Nephron (organoid): ENCODE measurements at regions not wholly inside any gene's neighbourhood (a gene's known extent, or its start where the extent isn't known, plus 50 kb on each side); places are given as distances from the start of the nearest gene placed in this dataset.

ENCODE experiments used
- H3K27ac Mint-ChIP-seq, 3 experiments: 2 replicates each; pipeline ENCODE4 v1.8.0; 2020; ENCODE audit warnings: mixed read lengths in 3 of 3, mild to moderate bottlenecking in 2 of 3, moderate library complexity in 1 of 3
- H3K27me3 Mint-ChIP-seq: 2 replicates; pipeline ENCODE4 v1.8.0; 2021; ENCODE audit warnings: low read depth, mild to moderate bottlenecking, moderate library complexity, mixed read lengths
- H3K36me3 Mint-ChIP-seq: 2 replicates; pipeline ENCODE4 v1.8.0; 2020; ENCODE audit warnings: low read depth, mixed read lengths
- H3K4me1 Mint-ChIP-seq: 2 replicates; pipeline ENCODE4 v1.8.0; 2020; ENCODE audit warnings: mixed read lengths
- H3K4me3 Mint-ChIP-seq, 3 experiments: 2 replicates each; pipeline ENCODE4 v1.8.0; 2020; ENCODE audit warnings: mild to moderate bottlenecking in 3 of 3, mixed read lengths in 3 of 3, moderate library complexity in 2 of 3
- H3K9me3 Mint-ChIP-seq: 2 replicates; pipeline ENCODE4 v1.8.0; 2020; ENCODE audit warnings: mixed read lengths
- TF ChIP-seq, protein P1 (sequence below), 3 experiments: fragments of 200-600 bp; sonication (generic); IDR thresholded peaks; one replicate each; pipeline ENCODE4 v1.5.0; 2021; ENCODE audit warnings: antibody characterized with exemption in 3 of 3; ENCODE audit not compliant: unreplicated experiment in 3 of 3

DNA sequence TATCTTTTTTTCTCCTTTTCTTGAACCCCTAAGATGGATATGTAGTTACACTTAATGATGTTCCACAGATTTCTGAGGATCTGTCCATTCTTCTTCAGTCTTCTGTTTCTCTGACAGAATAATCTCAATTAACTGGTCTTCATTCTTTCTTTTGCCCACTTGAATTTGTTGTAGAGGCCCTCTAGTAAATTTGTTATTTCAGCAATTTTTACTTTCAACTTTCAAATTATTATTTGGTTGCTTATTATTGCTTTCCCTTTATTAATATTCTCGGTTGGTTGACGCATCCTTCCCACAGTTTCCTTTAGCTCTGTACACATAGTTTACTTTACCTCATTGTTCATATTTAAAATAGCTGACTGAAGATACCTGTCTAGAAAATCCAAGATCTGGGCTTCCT lies 1013.7 kb upstream of the CNTN5 start:
- no peaks in the 10 kb centered on the region for H3K36me3 Mint-ChIP-seq
- no peak overlapping the region for H3K27ac Mint-ChIP-seq
- H3K27me3 Mint-ChIP-seq, result no peaks in the 10 kb centered on the region
- no peaks in the 10 kb centered on the region for H3K4me1 Mint-ChIP-seq
- H3K9me3 Mint-ChIP-seq, result no peaks in the 10 kb centered on the region
- H3K4me3 Mint-ChIP-seq, result no peak overlapping the region
- TF ChIP-seq, protein P1, sequence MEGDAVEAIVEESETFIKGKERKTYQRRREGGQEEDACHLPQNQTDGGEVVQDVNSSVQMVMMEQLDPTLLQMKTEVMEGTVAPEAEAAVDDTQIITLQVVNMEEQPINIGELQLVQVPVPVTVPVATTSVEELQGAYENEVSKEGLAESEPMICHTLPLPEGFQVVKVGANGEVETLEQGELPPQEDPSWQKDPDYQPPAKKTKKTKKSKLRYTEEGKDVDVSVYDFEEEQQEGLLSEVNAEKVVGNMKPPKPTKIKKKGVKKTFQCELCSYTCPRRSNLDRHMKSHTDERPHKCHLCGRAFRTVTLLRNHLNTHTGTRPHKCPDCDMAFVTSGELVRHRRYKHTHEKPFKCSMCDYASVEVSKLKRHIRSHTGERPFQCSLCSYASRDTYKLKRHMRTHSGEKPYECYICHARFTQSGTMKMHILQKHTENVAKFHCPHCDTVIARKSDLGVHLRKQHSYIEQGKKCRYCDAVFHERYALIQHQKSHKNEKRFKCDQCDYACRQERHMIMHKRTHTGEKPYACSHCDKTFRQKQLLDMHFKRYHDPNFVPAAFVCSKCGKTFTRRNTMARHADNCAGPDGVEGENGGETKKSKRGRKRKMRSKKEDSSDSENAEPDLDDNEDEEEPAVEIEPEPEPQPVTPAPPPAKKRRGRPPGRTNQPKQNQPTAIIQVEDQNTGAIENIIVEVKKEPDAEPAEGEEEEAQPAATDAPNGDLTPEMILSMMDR (IDR thresholded peaks at IDR 0.05; ENCODE audit: unreplicated experiment in 3 of 3), result no peak

DNA sequence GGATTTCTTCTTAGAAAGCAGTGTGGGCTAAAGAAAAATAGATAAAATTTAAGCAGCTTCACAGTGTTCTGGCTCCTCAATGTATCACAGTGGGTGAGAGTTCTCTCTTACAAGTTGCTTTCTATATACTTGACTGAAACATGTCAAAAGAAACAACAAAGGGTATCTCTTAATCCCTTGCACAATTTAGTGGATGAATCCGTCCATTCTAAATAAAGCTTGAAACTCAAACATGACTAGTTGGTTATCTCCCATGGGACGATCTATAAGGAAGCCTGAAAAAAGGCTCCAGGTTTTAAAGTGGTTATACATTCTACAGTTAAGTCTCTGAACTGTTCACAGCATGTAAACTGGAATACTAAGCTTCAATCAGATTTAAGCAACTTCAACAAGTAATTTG lies 993.1 kb upstream of the CNTN5 start:
- no peaks in the 10 kb centered on the region for H3K9me3 Mint-ChIP-seq
- H3K4me1 Mint-ChIP-seq, result no peaks in the 10 kb centered on the region
- H3K27me3 Mint-ChIP-seq, result no peaks in the 10 kb centered on the region
- no peak overlapping the region for H3K4me3 Mint-ChIP-seq
- TF ChIP-seq, protein P1 (IDR thresholded peaks at IDR 0.05; ENCODE audit: unreplicated experiment in 3 of 3), result no peak
- H3K27ac Mint-ChIP-seq, result no peak overlapping the region
- H3K36me3 Mint-ChIP-seq, result no peaks in the 10 kb centered on the region

DNA sequence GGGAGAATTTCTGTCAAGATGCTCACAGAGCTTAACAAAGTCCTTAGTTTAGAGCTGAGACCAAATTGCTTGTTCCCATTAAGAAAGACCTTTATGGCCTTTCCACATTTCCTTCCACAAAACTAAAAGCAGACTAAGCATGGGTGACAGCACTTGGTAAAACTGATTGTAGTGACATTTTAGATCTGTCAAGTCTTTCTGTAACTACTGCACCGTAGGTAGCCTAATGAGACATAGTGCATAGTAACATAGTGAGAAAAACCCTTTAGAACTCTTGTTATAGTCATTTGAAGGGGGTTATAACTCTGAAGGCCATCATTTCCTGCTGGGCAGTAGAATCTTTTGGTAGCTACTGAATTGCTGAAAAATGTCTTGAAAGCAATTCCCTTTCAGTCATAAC lies 990.9 kb upstream of the CNTN5 start:
- Mint-ChIP-seq H3K4me1 (no peaks in the 10 kb centered on the region), H3K4me3 (no peak overlapping the region), H3K27me3 (no peaks in the 10 kb centered on the region), H3K36me3 (no peaks in the 10 kb centered on the region), H3K9me3 (peaks cover 3% of the 10 kb centered on the region), H3K27ac (no peak overlapping the region)
- TF ChIP-seq, protein P1 (IDR thresholded peaks at IDR 0.05; ENCODE audit: unreplicated experiment in 3 of 3), result no peak

DNA sequence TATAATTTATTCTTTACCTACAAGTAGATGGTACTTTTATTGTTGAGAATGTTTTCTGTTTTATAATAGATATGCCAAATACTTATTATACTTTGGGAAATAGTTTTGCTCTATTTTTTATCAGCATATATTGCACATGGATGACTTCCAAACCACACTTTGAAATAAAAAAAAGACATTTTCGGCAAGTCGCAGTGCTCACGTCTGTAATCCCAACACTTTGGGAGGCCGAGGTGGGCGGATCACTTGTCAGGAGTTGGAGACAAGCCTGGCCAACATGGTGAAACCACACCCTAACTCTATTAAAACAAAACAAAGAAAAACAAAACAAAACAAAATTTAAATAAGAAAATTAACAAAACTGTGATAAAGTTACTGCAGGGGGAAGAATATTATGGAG lies 983.9 kb upstream of the CNTN5 start:
- Mint-ChIP-seq H3K9me3 (peaks cover 3% of the 10 kb centered on the region), H3K27ac (no peak overlapping the region), H3K36me3 (no peaks in the 10 kb centered on the region), H3K27me3 (no peaks in the 10 kb centered on the region), H3K4me3 (no peak overlapping the region), H3K4me1 (no peaks in the 10 kb centered on the region)
- TF ChIP-seq, protein P1 (IDR thresholded peaks at IDR 0.05; ENCODE audit: unreplicated experiment in 3 of 3), result no peak

DNA sequence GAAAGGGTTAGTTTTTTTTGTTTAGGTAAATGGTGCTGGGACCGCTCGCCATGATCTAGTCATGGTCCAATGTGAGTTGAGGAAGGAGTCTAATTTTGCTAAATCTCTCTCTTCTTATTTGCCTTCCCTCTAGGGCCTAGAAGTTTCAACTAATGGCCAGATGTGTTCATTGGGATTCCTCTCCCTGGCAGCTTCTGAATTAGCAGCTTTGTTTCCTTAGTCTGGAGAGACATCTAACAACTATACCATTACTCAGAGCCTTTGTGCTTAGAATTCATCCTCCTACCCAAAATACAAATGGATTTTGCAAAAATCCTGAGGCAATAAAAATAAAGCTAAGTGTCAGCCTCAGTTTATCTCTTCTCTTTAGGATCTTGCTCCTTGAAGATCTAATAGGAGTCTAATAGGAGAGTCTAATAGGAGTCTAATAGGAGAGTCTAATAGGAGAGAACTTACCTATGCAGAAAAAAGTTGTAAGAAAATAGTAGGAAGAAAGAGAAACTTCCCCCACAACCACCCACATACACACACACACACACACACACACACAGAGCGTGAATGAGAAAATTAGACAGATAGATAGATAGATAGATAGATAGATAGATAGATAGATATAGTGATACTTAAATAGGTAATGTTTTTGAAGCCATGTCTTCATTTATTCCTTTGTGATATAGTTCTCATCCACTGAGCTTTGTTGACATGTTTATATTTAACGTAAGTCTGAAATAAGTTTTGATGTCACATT lies 980.5 kb upstream of the CNTN5 start:
- Mint-ChIP-seq H3K4me3 (no peak overlapping the region), H3K36me3 (no peaks in the 10 kb centered on the region), H3K27ac (no peak overlapping the region), H3K9me3 (no peaks in the 10 kb centered on the region), H3K27me3 (no peaks in the 10 kb centered on the region), H3K4me1 (no peaks in the 10 kb centered on the region)
- TF ChIP-seq, protein P1 (IDR thresholded peaks at IDR 0.05; ENCODE audit: unreplicated experiment in 3 of 3), result no peak

DNA sequence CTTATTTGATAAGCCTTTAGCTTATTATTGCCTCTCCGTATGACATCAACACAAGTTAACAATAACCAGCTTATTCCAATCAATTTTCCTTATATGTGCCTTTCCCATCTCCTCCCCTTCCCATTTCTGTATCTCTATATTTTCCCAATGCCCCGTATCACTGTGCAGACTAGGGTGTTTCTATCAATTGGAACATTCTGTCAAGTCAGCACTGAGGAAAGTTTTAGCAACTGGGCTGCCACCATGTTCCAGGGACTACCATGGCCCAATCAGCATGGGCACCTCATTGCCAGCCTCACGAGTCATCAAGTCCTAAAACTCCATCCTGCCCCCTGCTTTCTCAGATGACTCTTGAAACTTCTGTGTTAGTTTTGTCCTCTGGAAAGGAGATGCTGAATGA lies 973.1 kb upstream of the CNTN5 start:
- TF ChIP-seq, protein P1 (IDR thresholded peaks at IDR 0.05; ENCODE audit: unreplicated experiment in 3 of 3), result no peak
- Mint-ChIP-seq H3K36me3 (no peaks in the 10 kb centered on the region), H3K4me1 (no peaks in the 10 kb centered on the region), H3K27me3 (no peaks in the 10 kb centered on the region), H3K9me3 (no peaks in the 10 kb centered on the region), H3K4me3 (no peak overlapping the region), H3K27ac (no peak overlapping the region)
